ENCODE measurements at regions not wholly inside any gene's neighbourhood (a gene's known extent, or its start where the extent isn't known, plus 50 kb on each side); places are given as distances from the start of the nearest gene placed in this dataset.

- TF ChIP-seq YY1 (IDR thresholded peaks at IDR 0.05; ENCODE audit: low read depth), result no peak
- TF ChIP-seq RAD21 (IDR thresholded peaks at IDR 0.05; ENCODE audit: low read depth), result no peak
- no peak for TF ChIP-seq TCF12 (IDR thresholded peaks at IDR 0.05; ENCODE audit: low read depth)
- no peak for TF ChIP-seq ZBTB7A (IDR thresholded peaks at IDR 0.05; ENCODE audit: low read depth)
- TF ChIP-seq, protein P1, sequence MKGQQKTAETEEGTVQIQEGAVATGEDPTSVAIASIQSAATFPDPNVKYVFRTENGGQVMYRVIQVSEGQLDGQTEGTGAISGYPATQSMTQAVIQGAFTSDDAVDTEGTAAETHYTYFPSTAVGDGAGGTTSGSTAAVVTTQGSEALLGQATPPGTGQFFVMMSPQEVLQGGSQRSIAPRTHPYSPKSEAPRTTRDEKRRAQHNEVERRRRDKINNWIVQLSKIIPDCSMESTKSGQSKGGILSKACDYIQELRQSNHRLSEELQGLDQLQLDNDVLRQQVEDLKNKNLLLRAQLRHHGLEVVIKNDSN (IDR thresholded peaks at IDR 0.05), result no peak
- no peak for TF ChIP-seq CEBPB (IDR thresholded peaks at IDR 0.05)
- TF ChIP-seq, protein P2, sequence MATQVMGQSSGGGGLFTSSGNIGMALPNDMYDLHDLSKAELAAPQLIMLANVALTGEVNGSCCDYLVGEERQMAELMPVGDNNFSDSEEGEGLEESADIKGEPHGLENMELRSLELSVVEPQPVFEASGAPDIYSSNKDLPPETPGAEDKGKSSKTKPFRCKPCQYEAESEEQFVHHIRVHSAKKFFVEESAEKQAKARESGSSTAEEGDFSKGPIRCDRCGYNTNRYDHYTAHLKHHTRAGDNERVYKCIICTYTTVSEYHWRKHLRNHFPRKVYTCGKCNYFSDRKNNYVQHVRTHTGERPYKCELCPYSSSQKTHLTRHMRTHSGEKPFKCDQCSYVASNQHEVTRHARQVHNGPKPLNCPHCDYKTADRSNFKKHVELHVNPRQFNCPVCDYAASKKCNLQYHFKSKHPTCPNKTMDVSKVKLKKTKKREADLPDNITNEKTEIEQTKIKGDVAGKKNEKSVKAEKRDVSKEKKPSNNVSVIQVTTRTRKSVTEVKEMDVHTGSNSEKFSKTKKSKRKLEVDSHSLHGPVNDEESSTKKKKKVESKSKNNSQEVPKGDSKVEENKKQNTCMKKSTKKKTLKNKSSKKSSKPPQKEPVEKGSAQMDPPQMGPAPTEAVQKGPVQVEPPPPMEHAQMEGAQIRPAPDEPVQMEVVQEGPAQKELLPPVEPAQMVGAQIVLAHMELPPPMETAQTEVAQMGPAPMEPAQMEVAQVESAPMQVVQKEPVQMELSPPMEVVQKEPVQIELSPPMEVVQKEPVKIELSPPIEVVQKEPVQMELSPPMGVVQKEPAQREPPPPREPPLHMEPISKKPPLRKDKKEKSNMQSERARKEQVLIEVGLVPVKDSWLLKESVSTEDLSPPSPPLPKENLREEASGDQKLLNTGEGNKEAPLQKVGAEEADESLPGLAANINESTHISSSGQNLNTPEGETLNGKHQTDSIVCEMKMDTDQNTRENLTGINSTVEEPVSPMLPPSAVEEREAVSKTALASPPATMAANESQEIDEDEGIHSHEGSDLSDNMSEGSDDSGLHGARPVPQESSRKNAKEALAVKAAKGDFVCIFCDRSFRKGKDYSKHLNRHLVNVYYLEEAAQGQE (IDR thresholded peaks at IDR 0.05; ENCODE audit: low read depth), result no peak
Measured at GRCh38 chr10:46175831-46176230, 111.0 kb upstream of the ANTXRL start.

- TF ChIP-seq NFIC (IDR thresholded peaks at IDR 0.05), result peak; percentile 24; the same call in 1 of the 2 replicates
Measured at GRCh38 chr10:46187431-46187830, 99.4 kb upstream of the ANTXRL start.

DNA sequence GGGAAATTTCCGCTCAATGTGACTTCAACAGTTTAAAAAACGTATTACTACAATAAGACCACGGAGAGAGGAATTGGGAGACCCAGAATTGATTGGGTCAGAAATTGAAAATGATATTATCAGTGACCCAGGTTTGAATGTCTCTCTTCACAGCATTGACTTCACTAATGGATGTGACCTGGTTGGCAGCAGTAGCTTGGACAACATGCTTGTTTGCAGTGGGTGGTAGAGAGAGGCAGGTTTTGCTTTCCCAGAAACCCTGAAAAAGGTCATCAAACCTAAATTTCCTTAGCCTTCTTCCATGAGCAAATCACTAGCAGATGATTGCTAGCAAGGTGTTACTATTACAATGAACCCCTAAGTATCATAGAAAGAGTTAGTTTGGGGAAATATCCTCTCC is 89.7 kb upstream of the ANTXRL start:
- TF ChIP-seq, protein P1 (IDR thresholded peaks at IDR 0.05), result no peak
- TF ChIP-seq TAF1 (IDR thresholded peaks at IDR 0.05; ENCODE audit: low read depth) (no peak), YY1 (IDR thresholded peaks at IDR 0.05; ENCODE audit: low read depth) (no peak), NFIC (IDR thresholded peaks at IDR 0.05) (no peak)

DNA sequence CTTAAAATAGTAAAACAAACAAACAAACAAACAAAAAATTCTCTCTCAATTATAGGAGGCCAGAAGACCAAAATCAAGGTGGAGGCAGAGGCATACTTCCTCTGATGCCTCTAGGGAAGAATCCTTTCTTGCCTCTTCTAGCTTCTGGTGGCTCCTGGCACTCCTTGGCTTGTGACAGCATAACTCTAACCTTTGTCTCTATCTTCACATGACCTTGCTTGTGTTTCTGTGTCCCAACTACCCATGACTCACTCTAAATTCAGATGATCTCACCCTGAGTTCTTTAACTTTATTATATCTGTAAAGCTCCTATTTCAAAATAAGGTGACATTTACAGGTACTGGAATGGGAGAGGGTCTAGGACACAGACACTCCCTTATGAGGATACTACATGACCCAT is 88.3 kb upstream of the ANTXRL start:
- TF ChIP-seq NFIC (IDR thresholded peaks at IDR 0.05), result no peak
- TF ChIP-seq, protein P2 (IDR thresholded peaks at IDR 0.05; ENCODE audit: low read depth), result no peak
- TF ChIP-seq TCF12 (IDR thresholded peaks at IDR 0.05; ENCODE audit: low read depth), result no peak
- no peak for TF ChIP-seq CREB1 (IDR thresholded peaks at IDR 0.05; ENCODE audit: low read depth)
- no peak for TF ChIP-seq TAF1 (IDR thresholded peaks at IDR 0.05; ENCODE audit: low read depth)
- no peak for TF ChIP-seq EGR1 (IDR thresholded peaks at IDR 0.05)
- TF ChIP-seq, protein P1 (IDR thresholded peaks at IDR 0.05), result no peak
- no peak for TF ChIP-seq YY1 (IDR thresholded peaks at IDR 0.05; ENCODE audit: low read depth)
- TF ChIP-seq ZBTB7A (IDR thresholded peaks at IDR 0.05; ENCODE audit: low read depth), result no peak
- no peak for TF ChIP-seq EP300 (IDR thresholded peaks at IDR 0.05; ENCODE audit: borderline replicate concordance)
- TF ChIP-seq TEAD4 (IDR thresholded peaks at IDR 0.05), result no peak
- no peak for TF ChIP-seq FOXM1 (IDR thresholded peaks at IDR 0.05; ENCODE audit: borderline replicate concordance, low read depth)
- no peak for TF ChIP-seq MAX (IDR thresholded peaks at IDR 0.05)
- no peak for TF ChIP-seq CEBPB (IDR thresholded peaks at IDR 0.05)
- no peak for TF ChIP-seq RAD21 (IDR thresholded peaks at IDR 0.05; ENCODE audit: low read depth)

DNA sequence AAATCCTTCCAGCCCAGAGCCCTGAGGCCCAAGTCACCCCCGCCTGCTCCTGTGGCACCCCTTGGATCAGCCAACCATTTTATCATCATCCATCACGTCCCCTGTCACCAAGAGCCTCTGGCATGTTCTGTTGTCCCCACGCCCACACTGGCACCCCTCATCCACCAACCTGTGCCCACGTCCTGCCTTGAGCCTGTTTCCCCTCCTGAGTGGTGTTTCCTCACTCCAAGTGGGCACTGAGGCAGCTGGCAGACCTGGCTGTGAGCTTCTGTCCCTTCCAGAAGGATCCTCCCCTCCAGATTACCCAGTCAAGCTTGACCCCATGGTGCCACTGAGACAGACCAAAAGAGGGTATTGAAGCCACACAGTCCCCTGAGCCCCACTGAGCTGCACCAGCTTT is 71.4 kb upstream of the ANTXRL start:
- TF ChIP-seq RAD21 (IDR thresholded peaks at IDR 0.05; ENCODE audit: low read depth), result no peak
- TF ChIP-seq NFIC (IDR thresholded peaks at IDR 0.05), result no peak
- TF ChIP-seq TAF1 (IDR thresholded peaks at IDR 0.05; ENCODE audit: low read depth), result no peak
- TF ChIP-seq FOXM1 (IDR thresholded peaks at IDR 0.05; ENCODE audit: borderline replicate concordance, low read depth), result no peak
- no peak for TF ChIP-seq TEAD4 (IDR thresholded peaks at IDR 0.05)
- TF ChIP-seq EP300 (IDR thresholded peaks at IDR 0.05; ENCODE audit: borderline replicate concordance), result no peak
- no peak for TF ChIP-seq MAX (IDR thresholded peaks at IDR 0.05)
- no peak for TF ChIP-seq CREB1 (IDR thresholded peaks at IDR 0.05; ENCODE audit: low read depth)
- no peak for TF ChIP-seq EGR1 (IDR thresholded peaks at IDR 0.05)

GRCh38 chr10:46216003-46216634 is 70.7 kb upstream of the ANTXRL start:
- TF ChIP-seq, protein P1 (IDR thresholded peaks at IDR 0.05), result no peak
- TF ChIP-seq MAX (IDR thresholded peaks at IDR 0.05) (no peak), FOXM1 (IDR thresholded peaks at IDR 0.05; ENCODE audit: borderline replicate concordance, low read depth) (no peak), CEBPB (IDR thresholded peaks at IDR 0.05) (no peak), TEAD4 (IDR thresholded peaks at IDR 0.05) (no peak), TCF12 (IDR thresholded peaks at IDR 0.05; ENCODE audit: low read depth) (no peak), EP300 (IDR thresholded peaks at IDR 0.05; ENCODE audit: borderline replicate concordance) (no peak), YY1 (IDR thresholded peaks at IDR 0.05; ENCODE audit: low read depth) (no peak), EGR1 (IDR thresholded peaks at IDR 0.05) (no peak), TAF1 (IDR thresholded peaks at IDR 0.05; ENCODE audit: low read depth) (no peak), ZBTB7A (IDR thresholded peaks at IDR 0.05; ENCODE audit: low read depth) (no peak), RAD21 (IDR thresholded peaks at IDR 0.05; ENCODE audit: low read depth) (no peak)
